Skeletal muscle satellite cell (primary cell): ENCODE measurements at regions not wholly inside any gene's neighbourhood (a gene's known extent, or its start where the extent isn't known, plus 50 kb on each side); places are given as distances from the start of the nearest gene placed in this dataset.

Experiments
- H3K27me3 ChIP-seq: 2 replicates; pipeline ENCODE4 v1.7.0; 2013; ENCODE audit warnings: low read length; ENCODE audit not compliant: control insufficient read depth, insufficient read depth
- H3K36me3 ChIP-seq: 2 replicates; pipeline ENCODE4 v1.7.0; 2013; ENCODE audit warnings: mild to moderate bottlenecking, control low read depth, low read length; ENCODE audit not compliant: insufficient read depth
- H3K4me1 ChIP-seq: 2 replicates; pipeline ENCODE4 v1.7.0; 2013; ENCODE audit warnings: low read length; ENCODE audit not compliant: control insufficient read depth, insufficient read depth
- H3K4me2 ChIP-seq: 2 replicates; pipeline ENCODE4 v1.7.0; 2013; ENCODE audit warnings: mild to moderate bottlenecking, low read length
- H3K4me3 ChIP-seq: 2 replicates; pipeline ENCODE4 v1.7.0; 2013; ENCODE audit warnings: low read length
- H3K9ac ChIP-seq: 2 replicates; pipeline ENCODE4 v1.7.0; 2013; ENCODE audit warnings: mild to moderate bottlenecking, low read depth, low read length, moderate library complexity
- H3K9me3 ChIP-seq: replicated peaks from 2 replicates; pipeline ENCODE4 v1.7.0; 2013; ENCODE audit warnings: mild to moderate bottlenecking, control low read depth, low read length

- H3K4me1 ChIP-seq: peaks cover 27% of the 10 kb centered on the region
Observed at GRCh38 chr21:35573472-35574374, 486.6 kb downstream of the SETD4 start.

GRCh38 chr21:35571910-35572309 is 488.4 kb downstream of the SETD4 start:
- no peaks in the 10 kb centered on the region for H3K36me3 ChIP-seq
- peaks cover 11% of the 10 kb centered on the region for H3K4me1 ChIP-seq

More at GRCh38 chr21:35573472-35574374, 486.6 kb downstream of the SETD4 start:
- Histone ChIP-seq H3K4me2 (no peak overlapping the region), H3K27me3 (no peaks in the 10 kb centered on the region), H3K36me3 (no peaks in the 10 kb centered on the region), H3K9ac (no peak overlapping the region), H3K4me3 (no peak overlapping the region), H3K9me3 (no peaks in the 10 kb centered on the region)

GRCh38 chr21:35568643-35569042 is 491.7 kb downstream of the SETD4 start:
- peaks cover 22% of the 10 kb centered on the region for H3K4me1 ChIP-seq
- no peak overlapping the region for H3K4me3 ChIP-seq
- no peaks in the 10 kb centered on the region for H3K27me3 ChIP-seq
- H3K36me3 ChIP-seq: no peaks in the 10 kb centered on the region
- H3K9me3 ChIP-seq: no peaks in the 10 kb centered on the region
- no peak overlapping the region for H3K9ac ChIP-seq
- H3K4me2 ChIP-seq: no peak overlapping the region

More at GRCh38 chr21:35571910-35572309, 488.4 kb downstream of the SETD4 start:
- no peaks in the 10 kb centered on the region for H3K27me3 ChIP-seq
- H3K4me2 ChIP-seq: no peak overlapping the region
- H3K9me3 ChIP-seq: no peaks in the 10 kb centered on the region
- no peak overlapping the region for H3K4me3 ChIP-seq
- H3K9ac ChIP-seq: no peak overlapping the region

GRCh38 chr21:35566874-35567273 is 493.5 kb downstream of the SETD4 start:
- H3K9me3 ChIP-seq: no peaks in the 10 kb centered on the region
- H3K9ac ChIP-seq: no peak overlapping the region
- no peaks in the 10 kb centered on the region for H3K27me3 ChIP-seq
- peaks cover 29% of the 10 kb centered on the region for H3K4me1 ChIP-seq
- H3K4me2 ChIP-seq: no peak overlapping the region
- H3K4me3 ChIP-seq: no peak overlapping the region
- no peaks in the 10 kb centered on the region for H3K36me3 ChIP-seq

GRCh38 chr21:35565204-35565611 is 495.1 kb downstream of the SETD4 start:
- Histone ChIP-seq H3K27me3 (no peaks in the 10 kb centered on the region), H3K4me1 (peaks cover 34% of the 10 kb centered on the region), H3K9ac (no peak overlapping the region), H3K36me3 (no peaks in the 10 kb centered on the region), H3K4me2 (peak overlapping the region; percentile 38), H3K9me3 (no peaks in the 10 kb centered on the region), H3K4me3 (no peak overlapping the region)

- H3K9ac ChIP-seq: peak overlapping the region; percentile 45
- H3K4me2 ChIP-seq: peak overlapping the region; percentile 61
- no peaks in the 10 kb centered on the region for H3K9me3 ChIP-seq
- peak overlapping the region; percentile 12 for H3K4me3 ChIP-seq
- peaks cover 44% of the 10 kb centered on the region for H3K4me1 ChIP-seq
- no peaks in the 10 kb centered on the region for H3K27me3 ChIP-seq
- no peaks in the 10 kb centered on the region for H3K36me3 ChIP-seq
Observed at GRCh38 chr21:35563885-35564451, 496.4 kb downstream of the SETD4 start.

GRCh38 chr21:35562876-35563275 is 497.4 kb downstream of the SETD4 start:
- no peak overlapping the region for H3K9ac ChIP-seq
- no peaks in the 10 kb centered on the region for H3K36me3 ChIP-seq
- H3K4me3 ChIP-seq: no peak overlapping the region
- no peak overlapping the region for H3K4me2 ChIP-seq
- H3K9me3 ChIP-seq: no peaks in the 10 kb centered on the region
- H3K4me1 ChIP-seq: peaks cover 50% of the 10 kb centered on the region
- H3K27me3 ChIP-seq: no peaks in the 10 kb centered on the region

- Histone ChIP-seq H3K4me3 (no peak overlapping the region), H3K9me3 (no peaks in the 10 kb centered on the region), H3K4me2 (no peak overlapping the region), H3K36me3 (no peaks in the 10 kb centered on the region), H3K4me1 (peaks cover 50% of the 10 kb centered on the region), H3K27me3 (no peaks in the 10 kb centered on the region), H3K9ac (no peak overlapping the region)
Observed at GRCh38 chr21:35561116-35561515, 499.2 kb downstream of the SETD4 start.

GRCh38 chr21:35559829-35560225 is 500.5 kb downstream of the SETD4 start:
- H3K9ac ChIP-seq: peak overlapping the region; percentile 71
- H3K9me3 ChIP-seq: no peaks in the 10 kb centered on the region
- H3K4me2 ChIP-seq: peak overlapping the region; percentile 45
- no peaks in the 10 kb centered on the region for H3K27me3 ChIP-seq
- H3K4me1 ChIP-seq: peaks cover 40% of the 10 kb centered on the region
- H3K4me3 ChIP-seq: no peak overlapping the region
- no peaks in the 10 kb centered on the region for H3K36me3 ChIP-seq

- H3K4me3 ChIP-seq: no peak overlapping the region
Observed at GRCh38 chr21:35559128-35559828, 501.0 kb downstream of the SETD4 start.

GRCh38 chr21:35556536-35556935 is 503.8 kb downstream of the SETD4 start:
- no peak overlapping the region for H3K9ac ChIP-seq
- H3K4me1 ChIP-seq: peaks cover 21% of the 10 kb centered on the region
- H3K9me3 ChIP-seq: no peaks in the 10 kb centered on the region
- H3K4me2 ChIP-seq: no peak overlapping the region
- no peak overlapping the region for H3K4me3 ChIP-seq
- no peaks in the 10 kb centered on the region for H3K36me3 ChIP-seq
- H3K27me3 ChIP-seq: no peaks in the 10 kb centered on the region

More at GRCh38 chr21:35559128-35559828, 501.0 kb downstream of the SETD4 start:
- peaks cover 35% of the 10 kb centered on the region for H3K4me1 ChIP-seq
- H3K9me3 ChIP-seq: no peaks in the 10 kb centered on the region
- peak overlapping the region; percentile 71 for H3K9ac ChIP-seq
- H3K36me3 ChIP-seq: no peaks in the 10 kb centered on the region
- H3K27me3 ChIP-seq: no peaks in the 10 kb centered on the region
- peak overlapping the region; percentile 45 for H3K4me2 ChIP-seq
